ENCODE measurements at regions not wholly inside any gene's neighbourhood (a gene's known extent, or its start where the extent isn't known, plus 50 kb on each side); places are given as distances from the start of the nearest gene placed in this dataset.
A peak's percentile ranks its signal among the peaks of the same experiment; 100 is the strongest.

GRCh38 chr10:110355141-110355831 is 50.6 kb upstream of the SMNDC1 start:
- H3K27me3 Mint-ChIP-seq, result no peaks in the 10 kb centered on the region
- H3K9me3 Mint-ChIP-seq, result no peaks in the 10 kb centered on the region
- H3K27ac Mint-ChIP-seq, result peak overlapping the region; percentile 96
- DNase-seq (peak; percentile 48), ATAC-seq (replicated peaks) (peak; percentile 22 to 42)
- peak overlapping the region; percentile 60 to 67 for H3K4me3 Mint-ChIP-seq
- no peaks in the 10 kb centered on the region for H3K36me3 Mint-ChIP-seq
- peaks cover 56 to 77% of the 10 kb centered on the region in 2 donors for H3K4me1 Mint-ChIP-seq

- Mint-ChIP-seq H3K4me3 (peak overlapping the region; percentile 68 to 76), H3K27me3 (no peaks in the 10 kb centered on the region), H3K36me3 (no peaks in the 10 kb centered on the region), H3K4me1 (peaks cover 61 to 80% of the 10 kb centered on the region in 2 donors), H3K27ac (peak overlapping the region; percentile 96), H3K9me3 (no peaks in the 10 kb centered on the region)
- DNase-seq (no peak), ATAC-seq (replicated peaks) (peak; percentile 28 to 29)
These were observed 51.4 kb upstream of the SMNDC1 start for GRCh38 chr10:110355922-110356627.

DNA sequence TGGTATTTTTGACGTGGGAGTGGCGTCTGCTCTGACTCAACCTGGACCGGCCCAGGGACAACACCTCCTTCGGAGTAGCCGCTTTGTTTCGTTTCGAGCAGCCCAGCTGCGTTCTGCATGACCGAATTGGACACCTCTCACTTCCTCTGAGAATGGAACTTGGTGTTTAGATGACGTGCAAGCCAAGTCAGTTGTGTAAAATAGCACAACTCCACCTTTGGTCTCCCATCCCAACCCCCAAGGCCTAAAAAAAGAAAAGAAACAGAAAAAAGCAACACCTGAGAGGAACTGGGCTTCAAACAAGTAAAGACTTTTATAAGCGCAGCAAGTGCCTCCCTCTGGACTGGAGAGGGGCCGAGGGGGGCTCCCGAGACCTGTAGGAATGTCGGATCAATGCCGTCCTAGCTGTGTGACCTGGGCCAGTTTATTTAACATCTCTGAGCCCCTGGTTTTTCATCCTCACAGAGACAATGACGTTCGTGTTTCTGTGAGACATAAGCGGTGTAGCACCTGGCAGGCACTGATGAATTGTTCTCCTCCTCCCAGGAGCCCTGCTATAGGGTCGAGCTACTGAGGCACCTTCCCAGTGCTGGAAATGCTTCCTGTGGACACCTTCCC is 52.0 kb upstream of the SMNDC1 start:
- Mint-ChIP-seq H3K4me3 (peak overlapping the region; percentile 68 to 76), H3K9me3 (no peaks in the 10 kb centered on the region), H3K4me1 (peaks cover 62 to 85% of the 10 kb centered on the region in 2 donors), H3K27ac (peak overlapping the region; percentile 96), H3K36me3 (no peaks in the 10 kb centered on the region), H3K27me3 (no peaks in the 10 kb centered on the region)
- peak; percentile 87 to 89 for ATAC-seq (replicated peaks)
- peak; percentile 97 for DNase-seq

DNA sequence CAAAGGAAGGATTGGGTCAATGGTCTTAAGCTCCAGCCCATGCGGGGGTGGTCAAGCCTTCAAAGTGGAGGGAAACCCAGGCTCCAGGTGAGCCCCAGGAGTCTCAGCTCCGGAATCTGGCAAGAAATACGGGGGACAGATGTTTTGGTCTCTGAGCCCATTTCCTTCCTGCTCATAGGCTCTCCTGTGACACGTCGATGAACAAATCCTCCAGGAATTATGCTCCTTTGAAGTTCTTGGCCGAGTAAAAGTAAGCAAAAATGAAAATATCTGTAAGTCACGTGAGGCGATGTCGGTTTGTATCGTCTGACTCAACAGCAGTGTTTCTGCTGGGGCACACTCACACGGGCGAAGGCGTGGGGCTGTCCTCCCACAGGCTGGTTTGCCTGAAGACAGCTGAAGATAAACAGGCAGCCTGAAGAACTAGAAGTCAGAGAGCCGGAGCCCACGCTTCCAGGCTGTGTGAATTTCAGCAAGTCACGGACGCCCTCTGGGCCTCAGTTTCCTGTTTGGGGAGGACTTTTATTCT is 52.6 kb upstream of the SMNDC1 start:
- Mint-ChIP-seq H3K27me3 (no peaks in the 10 kb centered on the region), H3K36me3 (no peaks in the 10 kb centered on the region), H3K4me1 (peaks cover 67 to 91% of the 10 kb centered on the region in 2 donors), H3K4me3 (peak overlapping the region; percentile 68 to 76), H3K9me3 (no peaks in the 10 kb centered on the region), H3K27ac (peak overlapping the region; percentile 96)
- DNase-seq (peak; percentile 39), ATAC-seq (replicated peaks) (peak; percentile 14 to 23)

- Mint-ChIP-seq H3K4me3 (peak overlapping the region; percentile 38 to 52), H3K9me3 (no peaks in the 10 kb centered on the region), H3K27me3 (no peaks in the 10 kb centered on the region), H3K36me3 (no peaks in the 10 kb centered on the region), H3K4me1 (peaks cover 67 to 92% of the 10 kb centered on the region in 2 donors), H3K27ac (peak overlapping the region; percentile 96)
- DNase-seq (no peak), ATAC-seq (replicated peaks) (no peak)
These were observed 53.2 kb upstream of the SMNDC1 start for GRCh38 chr10:110357871-110358270.

DNA sequence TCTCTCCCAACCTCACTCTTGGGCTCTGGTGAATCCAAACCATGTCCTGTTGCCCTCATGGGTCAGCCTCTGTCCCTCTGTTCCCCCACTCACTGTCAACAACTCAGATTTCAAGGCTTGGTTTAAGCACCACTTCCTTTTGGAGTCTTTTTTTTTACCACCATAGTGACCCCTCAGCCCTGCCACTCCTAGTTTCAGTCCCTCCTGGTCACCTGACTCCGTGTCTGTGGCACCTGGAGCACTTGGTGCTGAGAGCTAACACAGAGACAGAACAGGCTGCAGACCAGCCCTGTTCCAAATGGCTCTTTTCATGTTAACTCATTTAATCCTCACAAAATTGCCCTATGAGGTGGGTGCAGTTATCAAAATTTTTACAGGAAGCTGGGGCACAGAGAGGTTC is 53.6 kb upstream of the SMNDC1 start:
- Mint-ChIP-seq H3K4me3 (peak overlapping the region; percentile 38 to 52), H3K4me1 (peaks cover 67 to 93% of the 10 kb centered on the region in 2 donors), H3K27ac (peak overlapping the region; percentile 96), H3K9me3 (no peaks in the 10 kb centered on the region), H3K27me3 (no peaks in the 10 kb centered on the region), H3K36me3 (no peaks in the 10 kb centered on the region)
- ATAC-seq (replicated peaks) (no peak), DNase-seq (no peak)

- no peak for DNase-seq
- Mint-ChIP-seq H3K9me3 (no peaks in the 10 kb centered on the region), H3K36me3 (no peaks in the 10 kb centered on the region), H3K27me3 (no peaks in the 10 kb centered on the region), H3K4me1 (peaks cover 68 to 93% of the 10 kb centered on the region in 2 donors), H3K4me3 (no peak overlapping the region), H3K27ac (peak overlapping the region; percentile 96)
- no peak for ATAC-seq (replicated peaks)
These were observed 54.3 kb upstream of the SMNDC1 start for GRCh38 chr10:110358869-110359629.

- Mint-ChIP-seq H3K27me3 (no peaks in the 10 kb centered on the region), H3K4me1 (peaks cover 64 to 93% of the 10 kb centered on the region in 2 donors), H3K4me3 (no peak overlapping the region), H3K36me3 (no peaks in the 10 kb centered on the region), H3K27ac (peak overlapping the region; percentile 33), H3K9me3 (no peaks in the 10 kb centered on the region)
- DNase-seq (no peak), ATAC-seq (replicated peaks) (no peak)
These were observed 56.2 kb upstream of the SMNDC1 start for GRCh38 chr10:110360857-110361474.

- peaks cover 67 to 93% of the 10 kb centered on the region in 2 donors for H3K4me1 Mint-ChIP-seq
- H3K4me3 Mint-ChIP-seq, result no peak overlapping the region
- H3K27ac Mint-ChIP-seq, result no peak overlapping the region
- H3K9me3 Mint-ChIP-seq, result no peaks in the 10 kb centered on the region
- DNase-seq (no peak), ATAC-seq (replicated peaks) (peak; percentile 19 to 27)
- no peaks in the 10 kb centered on the region for H3K36me3 Mint-ChIP-seq
- H3K27me3 Mint-ChIP-seq, result no peaks in the 10 kb centered on the region
These were observed 57.2 kb upstream of the SMNDC1 start for GRCh38 chr10:110361800-110362456.

GRCh38 chr10:110363572-110364411 is 59.1 kb upstream of the SMNDC1 start:
- H3K9me3 Mint-ChIP-seq, result no peaks in the 10 kb centered on the region
- no peaks in the 10 kb centered on the region for H3K27me3 Mint-ChIP-seq
- DNase-seq (no peak), ATAC-seq (replicated peaks) (no peak)
- peak overlapping the region; percentile 68 for H3K27ac Mint-ChIP-seq
- H3K36me3 Mint-ChIP-seq, result no peaks in the 10 kb centered on the region
- no peak overlapping the region for H3K4me3 Mint-ChIP-seq
- peaks cover 69 to 93% of the 10 kb centered on the region in 2 donors for H3K4me1 Mint-ChIP-seq

GRCh38 chr10:110364531-110364937 is 59.8 kb upstream of the SMNDC1 start:
- peak overlapping the region in 1 of 2 donors; percentile 50 for H3K4me3 Mint-ChIP-seq
- DNase-seq (no peak), ATAC-seq (replicated peaks) (peak; percentile 51 to 64)
- no peaks in the 10 kb centered on the region for H3K27me3 Mint-ChIP-seq
- H3K9me3 Mint-ChIP-seq, result no peaks in the 10 kb centered on the region
- H3K27ac Mint-ChIP-seq, result peak overlapping the region; percentile 68
- H3K4me1 Mint-ChIP-seq, result peaks cover 65 to 90% of the 10 kb centered on the region in 2 donors
- no peaks in the 10 kb centered on the region for H3K36me3 Mint-ChIP-seq

DNA sequence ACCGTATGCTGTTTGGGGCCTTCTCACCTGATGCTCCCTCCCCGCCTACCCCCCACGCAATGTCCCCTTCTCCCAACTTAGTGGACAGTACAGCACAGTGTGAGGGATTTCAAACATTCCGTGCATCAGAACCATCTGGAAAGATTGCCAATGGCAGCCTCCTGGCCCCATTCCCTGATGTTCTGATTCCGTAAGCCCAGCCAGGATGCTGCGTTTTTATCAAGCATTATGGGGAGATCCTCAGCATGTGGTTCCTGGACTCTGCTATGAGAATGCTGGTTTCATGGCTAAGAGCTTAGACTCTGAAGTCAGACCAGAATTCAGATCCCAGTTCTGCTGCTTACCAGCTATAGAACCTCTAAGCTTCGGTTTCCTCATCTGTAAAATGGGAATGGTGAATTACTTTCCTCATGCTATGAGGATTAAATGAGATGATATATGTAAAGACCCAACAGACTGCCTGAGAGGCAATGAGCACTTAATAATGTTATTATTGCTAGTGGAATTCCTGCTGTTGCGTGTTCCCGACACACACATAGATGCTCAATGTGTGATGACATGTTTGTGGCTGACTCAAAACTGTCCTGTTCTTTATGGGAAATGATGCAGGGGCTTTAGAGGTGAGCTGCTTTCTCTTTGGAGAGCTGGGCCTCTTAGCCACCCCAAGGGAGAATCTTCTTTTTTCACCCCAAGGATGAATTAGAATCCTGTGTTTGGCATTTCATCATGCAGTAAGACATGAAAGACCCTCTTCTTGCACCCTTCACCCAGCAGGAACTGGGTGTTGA is 60.8 kb upstream of the SMNDC1 start:
- Mint-ChIP-seq H3K4me1 (peaks cover 66 to 89% of the 10 kb centered on the region in 2 donors), H3K36me3 (no peaks in the 10 kb centered on the region), H3K9me3 (no peaks in the 10 kb centered on the region), H3K4me3 (no peak overlapping the region), H3K27ac (peak overlapping the region; percentile 63), H3K27me3 (no peaks in the 10 kb centered on the region)
- peak; percentile 25 to 26 for ATAC-seq (replicated peaks)
- no peak for DNase-seq

Measured in stimulated activated naive B cell treated with anti-CD40 and anti-IgM and Interleukin-4, amounts not matched to agents 10 μg/mL and 1 μg/mL and 100 μg/mL, for 72 hours (primary cell).